T-helper 1 cell (primary cell): ENCODE measurements at regions not wholly inside any gene's neighbourhood (a gene's known extent, or its start where the extent isn't known, plus 50 kb on each side); places are given as distances from the start of the nearest gene placed in this dataset.
"Not testable (repeated sequence)": the region's sequence is repeated elsewhere in the genome, so short reads cannot be mapped to it uniquely, and the experiment has no call there.

Source experiments
- DNase-seq, 5 donors: peaks; one replicate each; pipeline ENCODE4 v3.0.0-alpha.2; 2012 to 2020

DNA sequence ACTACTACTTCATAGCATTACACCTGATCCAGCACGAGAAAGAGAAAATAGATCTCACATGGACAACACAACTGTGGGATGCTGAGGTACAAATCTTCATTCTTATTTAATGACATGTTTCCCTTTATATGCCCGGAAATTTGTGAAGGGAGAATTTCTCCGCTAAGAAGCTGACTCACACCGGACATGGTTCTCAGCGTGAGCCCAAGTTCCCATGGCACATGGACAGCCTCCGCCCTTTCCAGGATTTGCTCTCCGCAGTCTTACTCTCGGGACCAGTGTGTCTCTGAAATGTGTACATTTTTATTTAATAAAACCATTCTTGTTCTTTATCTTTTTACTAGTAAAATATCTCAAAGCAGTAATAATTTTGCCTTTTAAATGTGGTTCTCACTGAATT is 1154.8 kb downstream of the TMEM121 start:
- no peak for DNase-seq

- DNase-seq: no peak
Observed at GRCh38 chr14:106681568-106681967, 1155.2 kb downstream of the TMEM121 start.

DNA sequence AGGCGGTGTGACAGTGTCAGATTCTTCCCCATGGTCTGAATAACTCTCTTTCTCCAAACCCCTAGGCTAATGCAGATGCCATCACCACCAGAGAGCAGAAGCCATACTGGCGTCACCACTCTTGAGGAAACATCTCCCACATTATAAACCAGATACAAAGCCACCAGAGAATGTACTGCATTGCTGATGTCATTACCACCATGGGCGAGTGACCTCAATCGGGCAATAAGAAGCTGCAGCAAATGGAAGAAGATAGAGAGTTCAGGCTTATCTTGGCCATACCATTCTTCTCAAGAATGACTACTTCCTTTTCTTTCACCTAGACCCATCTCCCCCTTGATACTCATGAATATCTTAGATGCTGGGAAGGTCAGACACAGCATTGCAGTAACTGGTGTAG is 1157.2 kb downstream of the TMEM121 start:
- DNase-seq: no peak

DNA sequence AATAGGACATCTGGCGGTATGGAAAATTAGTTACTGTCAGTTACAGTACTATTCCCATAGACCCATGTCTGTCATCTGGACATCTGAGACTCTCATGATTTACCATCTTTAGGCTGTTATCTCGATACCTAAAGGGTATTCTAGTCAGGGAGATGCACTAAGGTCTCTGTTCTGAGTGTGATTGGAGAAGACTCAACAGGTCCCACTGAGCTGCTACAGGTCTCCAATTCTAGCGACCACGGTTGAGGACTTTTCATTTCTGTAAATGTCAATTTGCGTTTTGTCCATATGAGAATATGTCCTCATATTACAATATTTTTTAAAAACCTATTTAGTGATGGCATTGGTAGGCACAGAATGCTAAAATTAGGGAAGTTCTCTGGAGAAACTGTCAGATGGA is 1160.2 kb downstream of the TMEM121 start:
- no peak for DNase-seq

DNA sequence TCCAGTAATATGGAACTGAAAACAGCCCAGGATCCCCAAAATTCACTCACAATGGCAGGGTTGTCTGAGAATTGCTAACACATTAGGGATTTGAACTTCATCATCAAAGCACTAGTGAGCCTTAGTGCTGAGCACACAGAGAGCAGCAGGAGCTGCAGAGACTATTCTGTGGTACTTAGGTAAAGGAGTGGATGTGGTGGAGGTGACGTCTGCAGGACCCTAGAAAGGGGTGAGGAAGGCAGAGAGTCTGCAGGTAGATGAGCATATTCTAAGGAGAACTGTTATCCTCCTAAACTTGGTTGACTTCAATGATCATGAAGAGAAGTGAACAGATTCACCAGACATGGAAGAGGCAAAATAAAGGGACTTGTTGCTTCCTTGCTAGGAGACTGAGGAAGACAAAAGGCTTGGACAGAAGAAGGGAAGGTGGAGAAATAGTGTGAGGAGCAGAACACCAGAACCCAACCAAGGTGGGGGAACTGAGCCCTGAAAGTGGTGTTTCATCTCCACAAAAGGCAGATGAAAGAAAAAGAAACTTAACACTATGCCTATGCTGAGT is 1164.0 kb downstream of the TMEM121 start:
- no peak for DNase-seq

DNA sequence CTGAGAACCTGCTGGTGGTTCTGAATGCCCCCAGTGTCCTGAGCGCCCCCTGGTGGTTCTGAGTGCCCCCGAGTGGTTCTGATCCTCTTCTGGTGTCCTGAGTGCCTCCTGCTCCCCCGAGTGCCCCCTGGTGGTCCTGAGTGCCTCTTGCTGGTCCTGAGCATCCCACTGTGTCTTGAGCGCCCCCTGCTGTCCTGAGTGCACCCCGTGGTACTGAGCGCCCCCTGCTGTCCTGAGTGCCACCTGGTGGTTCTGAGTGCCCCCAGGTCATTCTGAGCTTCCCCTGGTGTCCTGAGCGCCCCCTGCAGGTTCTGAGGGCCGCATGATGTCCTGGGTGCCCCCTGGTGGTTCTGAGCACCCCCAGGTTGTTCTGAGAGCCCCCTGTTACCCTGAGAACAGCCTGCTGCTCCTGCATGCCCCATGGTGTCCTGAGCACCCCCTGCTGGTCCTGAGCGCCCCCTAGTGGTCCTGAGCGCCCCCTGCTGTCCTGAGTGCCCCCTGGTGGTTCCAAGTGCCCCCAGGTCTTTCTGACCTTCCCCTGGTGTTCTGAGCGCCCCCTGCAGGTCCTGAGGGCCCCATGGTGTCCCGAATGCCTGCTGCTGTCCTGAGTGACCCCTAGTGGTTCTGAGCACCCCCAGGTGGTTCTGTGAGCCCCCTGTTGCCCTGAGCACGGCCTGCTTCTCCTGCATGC is 1165.4 kb downstream of the TMEM121 start:
- peak; percentile 24 to 83 (median 48) for DNase-seq

DNA sequence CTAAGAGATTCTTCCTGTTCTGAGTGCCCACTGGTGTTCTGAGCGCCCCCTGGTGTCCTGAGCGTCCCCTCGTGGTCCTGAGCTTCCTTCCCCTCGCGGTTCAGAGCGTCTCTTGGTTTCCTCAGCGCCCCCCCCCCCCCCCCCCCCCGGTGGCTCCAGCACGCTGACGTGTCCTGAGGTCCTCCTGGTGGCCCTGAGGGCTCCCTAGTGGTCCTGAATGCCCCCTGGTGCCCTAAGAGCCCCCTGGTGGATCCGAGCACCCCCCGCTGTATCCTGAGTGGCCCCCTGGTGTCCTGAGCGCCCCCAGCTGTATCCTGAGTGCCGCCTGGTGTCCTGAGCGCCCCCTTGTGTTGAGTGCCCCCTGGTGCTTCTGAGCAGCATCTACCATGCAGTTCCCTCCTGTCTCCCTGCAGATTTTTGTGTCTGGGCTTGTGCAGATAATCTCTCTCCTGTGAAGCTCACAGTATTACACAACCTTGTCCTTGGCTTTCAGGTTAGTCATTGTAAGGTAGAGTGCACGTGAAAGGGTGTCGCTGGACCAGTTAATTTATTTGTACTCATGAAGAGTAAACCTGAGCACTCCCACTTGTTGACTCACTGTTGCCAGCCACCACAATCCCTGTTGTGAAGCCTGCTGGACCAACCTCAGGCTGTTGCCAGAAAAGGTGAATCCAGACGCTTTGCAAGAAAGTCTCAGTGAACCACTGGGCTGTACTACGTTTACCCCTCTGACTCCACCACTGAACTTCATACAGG is 1168.4 kb downstream of the TMEM121 start:
- DNase-seq: peak; percentile 30 to 60 (median 56)

DNA sequence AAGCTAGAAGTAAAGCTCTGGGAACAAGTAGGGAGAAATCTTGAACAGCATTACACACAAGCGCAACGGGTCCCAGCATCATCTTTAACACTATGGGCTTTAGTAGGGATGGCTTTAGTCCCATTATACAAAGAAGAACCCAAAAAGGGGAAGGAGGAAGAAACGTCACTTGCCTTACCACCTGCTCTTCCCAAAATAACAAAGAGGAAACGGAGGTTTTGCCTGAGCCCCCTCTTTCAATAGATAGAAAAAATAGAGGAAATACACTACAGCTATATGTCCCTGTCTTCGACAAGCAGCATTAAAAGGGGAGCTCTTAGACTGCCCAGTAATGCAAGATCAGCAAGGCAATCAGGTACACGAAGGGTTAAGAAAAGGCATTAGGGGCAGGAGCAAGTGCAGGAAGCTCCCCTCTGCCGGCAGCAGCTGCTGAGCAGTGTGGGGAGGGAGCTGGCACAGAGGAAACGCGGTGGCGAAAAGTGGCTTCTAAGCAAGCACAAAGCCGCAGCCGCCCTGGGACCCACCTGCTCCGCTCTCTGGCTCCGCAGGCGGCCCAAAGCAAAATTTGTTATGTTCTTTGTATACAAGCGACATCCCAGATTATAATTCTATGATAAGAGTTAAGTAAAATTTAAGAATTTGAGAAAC is 1172.4 kb downstream of the TMEM121 start:
- peak in 1 of 5 donors; percentile 6 for DNase-seq

GRCh38 chr14:106703651-106704050 is 1177.3 kb downstream of the TMEM121 start:
- DNase-seq: not testable (repeated sequence)

- DNase-seq: not testable (repeated sequence)
Observed at GRCh38 chr14:106706488-106706887, 1180.1 kb downstream of the TMEM121 start.

- DNase-seq: not testable (repeated sequence)
Observed at GRCh38 chr14:106710187-106710586, 1183.8 kb downstream of the TMEM121 start.

DNA sequence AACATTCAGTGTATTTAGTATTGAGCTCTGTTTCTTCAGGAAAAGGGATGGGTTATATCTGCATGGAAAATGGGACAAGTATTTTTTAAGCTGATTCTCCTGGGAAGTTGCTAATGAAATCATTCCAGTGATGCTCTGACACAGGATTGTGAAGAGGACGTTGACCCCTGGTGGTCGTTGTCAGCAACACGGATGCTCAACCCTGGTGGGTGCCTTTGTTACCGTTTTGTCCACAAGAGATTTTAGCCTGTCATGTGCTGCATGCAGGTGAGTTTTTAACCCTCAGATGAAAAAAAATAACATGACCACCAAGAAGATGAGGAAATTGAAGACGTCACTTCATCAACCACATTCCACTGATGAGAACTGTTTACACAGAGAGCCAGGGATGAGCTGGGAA is 1186.1 kb downstream of the TMEM121 start:
- not testable (repeated sequence) for DNase-seq

GRCh38 chr14:106714446-106715428 is 1188.4 kb downstream of the TMEM121 start:
- DNase-seq: not testable (repeated sequence)

DNA sequence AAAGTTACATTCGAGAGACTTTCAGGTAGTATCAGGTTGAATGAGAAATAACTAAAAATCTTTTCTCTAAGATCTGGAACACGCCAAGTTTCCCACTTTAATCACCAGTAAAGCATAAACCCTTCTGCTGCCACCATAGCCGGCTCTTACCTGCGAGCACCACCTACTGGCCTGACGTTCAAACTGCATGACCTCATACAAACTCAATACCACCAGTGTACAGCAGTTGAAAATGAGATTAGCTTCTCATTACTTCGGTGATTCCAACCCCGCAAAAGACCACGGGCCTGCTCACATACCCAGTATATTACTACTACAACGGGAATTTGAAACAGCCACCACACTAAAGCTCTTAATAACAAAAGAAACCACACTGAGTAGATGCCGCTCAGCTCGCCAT is 1191.2 kb downstream of the TMEM121 start:
- DNase-seq: not testable (repeated sequence)

DNA sequence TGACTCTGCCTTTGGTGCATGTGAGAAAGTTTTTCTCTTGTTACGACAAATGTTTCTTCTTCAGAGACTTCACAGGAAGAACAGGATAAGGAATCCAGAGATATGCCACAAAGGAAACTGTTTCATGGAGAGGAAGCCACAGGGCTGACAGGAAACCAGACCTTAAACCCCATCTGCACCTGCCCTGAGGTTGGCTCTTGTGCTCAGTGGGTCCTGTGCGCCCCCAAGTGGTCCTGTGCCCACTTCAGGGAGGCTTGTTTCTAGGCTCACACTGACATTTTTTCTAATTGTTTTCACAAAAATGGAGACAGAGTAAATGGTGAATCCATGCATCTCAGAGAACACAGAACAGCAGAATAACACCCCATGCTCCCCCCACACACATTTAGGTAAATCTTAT is 1193.5 kb downstream of the TMEM121 start:
- peak in 1 of 5 donors; percentile 17 for DNase-seq

GRCh38 chr14:106721926-106722325 is 1195.5 kb downstream of the TMEM121 start:
- not testable (repeated sequence) for DNase-seq

GRCh38 chr14:106722813-106723687 is 1196.7 kb downstream of the TMEM121 start:
- not testable (repeated sequence) for DNase-seq

GRCh38 chr14:106727962-106728361 is 1201.6 kb downstream of the TMEM121 start:
- not testable (repeated sequence) for DNase-seq

DNA sequence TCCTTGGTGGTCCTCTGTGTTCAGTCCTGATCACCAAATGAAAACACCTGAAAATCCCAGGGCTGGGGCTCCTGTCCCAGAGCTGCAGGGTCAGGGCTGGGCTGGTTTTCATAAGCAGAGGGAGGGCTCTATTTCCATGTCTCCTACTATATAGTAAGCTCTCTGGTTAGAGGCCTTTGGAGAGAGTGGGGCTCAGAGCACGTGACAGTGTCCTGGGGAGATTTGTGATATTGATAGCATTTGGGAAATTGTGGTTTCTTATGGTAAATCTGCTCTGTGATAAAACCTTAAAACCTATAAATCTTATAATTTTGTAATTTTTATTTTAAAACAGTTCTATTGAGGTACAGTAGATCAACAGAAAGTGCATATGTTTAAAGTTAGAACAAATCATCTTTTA is 1202.2 kb downstream of the TMEM121 start:
- DNase-seq: no peak

- DNase-seq: no peak
Observed at GRCh38 chr14:106729551-106729950, 1203.2 kb downstream of the TMEM121 start.

DNA sequence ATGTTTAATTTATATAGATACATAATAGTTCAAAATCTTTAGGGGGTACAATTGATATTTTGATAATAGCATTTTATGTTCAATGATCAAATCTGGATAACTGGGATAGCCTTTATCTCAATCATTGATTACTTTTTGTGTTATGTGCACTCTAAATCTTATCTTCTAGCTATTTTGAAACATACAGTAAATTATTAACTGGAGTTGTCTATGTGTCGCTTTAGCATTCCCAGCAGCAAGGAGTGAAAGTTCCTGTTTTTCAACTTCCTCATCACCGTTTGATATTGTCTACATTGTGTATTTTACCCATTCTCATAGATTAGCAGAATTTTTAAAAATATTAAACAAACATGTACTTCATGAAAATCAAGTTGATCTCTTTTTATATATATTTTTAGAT is 1207.4 kb downstream of the TMEM121 start:
- DNase-seq: no peak
